ENCODE measurements at regions not wholly inside any gene's neighbourhood (a gene's known extent, or its start where the extent isn't known, plus 50 kb on each side); places are given as distances from the start of the nearest gene placed in this dataset.

DNA sequence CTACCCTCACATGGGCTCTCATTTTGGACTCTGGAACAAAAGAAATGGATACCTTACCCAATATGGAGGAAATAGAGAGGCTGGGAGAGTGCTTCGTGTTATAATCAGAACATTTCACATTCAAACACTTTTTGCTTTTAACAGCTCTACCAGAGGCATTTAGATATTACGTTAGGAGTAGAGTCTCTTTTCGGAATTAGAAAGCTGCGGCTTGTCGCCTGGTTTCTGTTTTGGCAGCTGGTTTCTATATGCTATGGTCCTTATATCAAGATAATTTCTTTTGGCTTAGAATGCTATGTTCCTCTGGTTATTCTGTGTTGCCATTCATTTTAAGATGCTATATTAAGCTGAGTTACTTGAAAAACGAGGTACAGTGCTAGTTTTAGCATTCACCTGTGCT lies 392.8 kb upstream of the GALNT5 start:
- no peak overlapping the region for H3K27ac ChIP-seq (ENCODE audit: insufficient read depth, low read length)
- no peaks in the 10 kb centered on the region for H3K27me3 ChIP-seq (ENCODE audit: control insufficient read depth, insufficient read depth, low read length)
- H3K14ac ChIP-seq (replicated peaks; ENCODE audit: low read depth, low read length): no peak overlapping the region
- H2BK15ac ChIP-seq (ENCODE audit: low read depth, low read length): no peak overlapping the region
- no peaks in the 10 kb centered on the region for H3K79me1 ChIP-seq (ENCODE audit: low read depth in 1 of 2, low read length in 2 of 2)
- DNase-seq (no peak), ATAC-seq (ENCODE audit: low read depth) (no peak)
- POLR2A ChIA-PET (ENCODE audit: unreplicated experiment): no interaction called here
- no peak overlapping the region for H3K4me3 ChIP-seq (ENCODE audit: insufficient read depth, low read depth, low read length)
- WGBS, 2 experiments (ENCODE audit: extremely low coverage in 2 of 2, insufficient read length in 1 of 2): no CpG with 5 or more reads among the region's 6 CpGs
- no peak overlapping the region for H4K5ac ChIP-seq (ENCODE audit: low read depth, low read length)
- TF ChIP-seq MAFK (IDR thresholded peaks at IDR 0.05; ENCODE audit: low read depth, low read length): no peak
- TF ChIP-seq FOS (IDR thresholded peaks at IDR 0.05; ENCODE audit: low read depth, low read length): no peak
- TF ChIP-seq MXI1 (IDR thresholded peaks at IDR 0.05; ENCODE audit: borderline replicate concordance, low read depth, low read length): no peak
- TF ChIP-seq POLR2A (IDR thresholded peaks at IDR 0.05; ENCODE audit: low read depth, low read length): no peak
- H2BK120ac ChIP-seq (ENCODE audit: low read depth, low read length): no peak overlapping the region
- no peak overlapping the region for H3K4ac ChIP-seq (ENCODE audit: low read depth, low read length)
- in situ Hi-C loops (cut with MboI; ENCODE audit: low sequenced_read_pairs) (no loop called here), intact Hi-C loops (cut with micrococcal nuclease) (no loop called here), dilution Hi-C loops (cut with HindIII; ENCODE audit: low sequenced_read_pairs, unreplicated experiment) (no loop called here)
- no peak overlapping the region for H3K18ac ChIP-seq (ENCODE audit: low read depth, low read length)
- H2AFZ ChIP-seq (replicated peaks; ENCODE audit: low read length, poor library complexity): no peak overlapping the region
- no peak overlapping the region for H2AK5ac ChIP-seq (ENCODE audit: low read depth, low read length)
- no peaks in the 10 kb centered on the region for H3K9me3 ChIP-seq (ENCODE audit: control insufficient read depth, insufficient read depth, low read length)
- H4K91ac ChIP-seq (ENCODE audit: insufficient read depth, low read depth, low read length): no peak overlapping the region
- H2AK9ac ChIP-seq (replicated peaks; ENCODE audit: low read depth, low read length, poor library complexity): no peak overlapping the region
- H3K4me2 ChIP-seq (ENCODE audit: low read depth, low read length): no peak overlapping the region
- no peaks in the 10 kb centered on the region for H3K4me1 ChIP-seq (ENCODE audit: control insufficient read depth, insufficient read depth, low read length)
- no peak overlapping the region for H3K9ac ChIP-seq (ENCODE audit: low read depth, low read length)
- no peaks in the 10 kb centered on the region for H3K36me3 ChIP-seq (ENCODE audit: control insufficient read depth, insufficient read depth, low read length)
- H4K8ac ChIP-seq (ENCODE audit: low read depth in 2 of 2, low read length in 2 of 2): no peak overlapping the region
- CTCF ChIA-PET: no interaction called here
- H2BK20ac ChIP-seq (ENCODE audit: low read depth, low read length): no peak overlapping the region
- no peak overlapping the region for H3K23ac ChIP-seq (ENCODE audit: low read depth, low read length)
- H3K9me1 ChIP-seq (ENCODE audit: insufficient read depth, low read length): no peaks in the 10 kb centered on the region
- H4K20me1 ChIP-seq (ENCODE audit: insufficient read depth, low read length): no peaks in the 10 kb centered on the region
- H2BK5ac ChIP-seq (ENCODE audit: low read depth, low read length, poor library complexity, severe bottlenecking): no peak overlapping the region
- H3K56ac ChIP-seq (ENCODE audit: extremely low read depth, insufficient read depth, low read length): no peak overlapping the region
- no TSS peak for BruUV-seq (replicated peaks)

All from IMR-90 (cell line).